MM.1S (cell line): ENCODE measurements at regions not wholly inside any gene's neighbourhood (a gene's known extent, or its start where the extent isn't known, plus 50 kb on each side); places are given as distances from the start of the nearest gene placed in this dataset.

ENCODE experiments used
- DNase-seq: peaks from one replicate; pipeline ENCODE4 v3.0.0-alpha.2; 2015
- H2AFZ ChIP-seq: fragments of 300-600 bp; sonication (generic); 2 replicates; pipeline ENCODE4 v1.6.0; 2016; ENCODE audit warnings: antibody characterized with exemption, low read length
- H3F3A ChIP-seq: fragments of 300-600 bp; sonication (generic); 2 replicates; pipeline ENCODE4 v1.6.1; 2016; ENCODE audit warnings: mild to moderate bottlenecking, antibody characterized with exemption, low read length, moderate library complexity, mixed read lengths; ENCODE audit not compliant: insufficient read depth
- H3K27ac ChIP-seq: fragments of 300-600 bp; sonication (generic); 2 replicates; pipeline ENCODE4 v1.5.1; 2016; ENCODE audit warnings: mild to moderate bottlenecking, low read length
- H3K27me3 ChIP-seq: fragments of 300-600 bp; sonication (generic); replicated peaks from 2 replicates; pipeline ENCODE4 v1.6.0; 2016; ENCODE audit warnings: low read length; ENCODE audit not compliant: insufficient read depth
- H3K36me3 ChIP-seq: fragments of 300-600 bp; sonication (generic); replicated peaks from 2 replicates; pipeline ENCODE4 v1.6.1; 2016; ENCODE audit warnings: mild to moderate bottlenecking, low read length, mixed read lengths; ENCODE audit not compliant: insufficient read depth
- H3K4me1 ChIP-seq: fragments of 300-600 bp; sonication (generic); 2 replicates; pipeline ENCODE4 v1.6.1; 2016; ENCODE audit warnings: low read length, mixed read lengths
- H3K4me2 ChIP-seq: fragments of 300-600 bp; sonication (generic); 2 replicates; pipeline ENCODE4 v1.6.0; 2016; ENCODE audit warnings: low read depth, low read length
- H3K4me3 ChIP-seq: fragments of 300-600 bp; sonication (generic); 2 replicates; pipeline ENCODE4 v1.5.1; 2016; ENCODE audit warnings: low read length, mixed read lengths
- H3K79me2 ChIP-seq: fragments of 300-600 bp; sonication (generic); 2 replicates; pipeline ENCODE4 v1.6.1; 2016; ENCODE audit warnings: mixed run types, low read length, mixed read lengths
- H3K9ac ChIP-seq: fragments of 300-600 bp; sonication (generic); 2 replicates; pipeline ENCODE4 v1.6.1; 2016; ENCODE audit warnings: low read length, mixed read lengths
- H3K9me2 ChIP-seq: fragments of 300-600 bp; sonication (generic); replicated peaks from 2 replicates; pipeline ENCODE4 v1.6.1; 2016; ENCODE audit warnings: mild to moderate bottlenecking, low read length, mixed read lengths; ENCODE audit not compliant: insufficient read depth
- H3K9me3 ChIP-seq: fragments of 300-600 bp; sonication (generic); replicated peaks from 2 replicates; pipeline ENCODE4 v1.6.1; 2016; ENCODE audit warnings: mild to moderate bottlenecking, low read length, mixed read lengths; ENCODE audit not compliant: insufficient read depth
- H4K20me1 ChIP-seq: fragments of 300-600 bp; sonication (generic); 2 replicates; pipeline ENCODE4 v1.6.1; 2016; ENCODE audit warnings: mild to moderate bottlenecking, low read length, moderate library complexity, mixed read lengths; ENCODE audit not compliant: insufficient read depth
- CTCF ChIP-seq: fragments of 300-600 bp; sonication (generic); IDR thresholded peaks from 2 replicates; pipeline ENCODE4 v1.5.1; 2016; ENCODE audit warnings: antibody characterized with exemption, low read length, mixed read lengths
- EZH2 ChIP-seq: fragments of 300-600 bp; sonication (generic); optimal IDR thresholded peaks from 2 replicates; pipeline ENCODE3; 2017; ENCODE audit warnings: low read depth, mild to moderate bottlenecking, antibody characterized with exemption, low read length, mixed read lengths
- EZH2phosphoT487 ChIP-seq: fragments of 300-600 bp; sonication (generic); IDR thresholded peaks from 2 replicates; pipeline ENCODE4 v1.6.1; 2018; ENCODE audit warnings: antibody characterized with exemption, low read length

DNA sequence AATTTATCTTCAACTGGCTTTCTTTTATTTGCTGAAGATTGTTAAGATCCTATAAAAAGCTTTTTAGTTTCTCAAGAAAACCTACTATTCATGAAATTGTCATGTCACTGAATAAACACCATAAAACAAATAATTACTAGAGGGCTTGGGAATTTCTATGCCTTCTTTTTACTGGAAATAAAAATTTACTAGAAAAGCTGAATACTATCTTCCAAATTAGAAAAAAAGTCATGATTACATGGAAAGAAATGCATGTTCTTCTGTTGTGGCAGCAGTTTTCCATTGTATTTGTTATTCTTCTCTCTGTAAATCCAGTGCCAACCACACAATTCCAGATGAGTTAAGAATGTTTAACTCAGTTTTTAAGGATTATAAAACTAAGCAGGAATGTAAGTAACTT lies 153.8 kb downstream of the RAP2B start:
- peaks cover 17% of the 10 kb centered on the region; the same call in 1 of the 2 replicates for H3F3A ChIP-seq

DNA sequence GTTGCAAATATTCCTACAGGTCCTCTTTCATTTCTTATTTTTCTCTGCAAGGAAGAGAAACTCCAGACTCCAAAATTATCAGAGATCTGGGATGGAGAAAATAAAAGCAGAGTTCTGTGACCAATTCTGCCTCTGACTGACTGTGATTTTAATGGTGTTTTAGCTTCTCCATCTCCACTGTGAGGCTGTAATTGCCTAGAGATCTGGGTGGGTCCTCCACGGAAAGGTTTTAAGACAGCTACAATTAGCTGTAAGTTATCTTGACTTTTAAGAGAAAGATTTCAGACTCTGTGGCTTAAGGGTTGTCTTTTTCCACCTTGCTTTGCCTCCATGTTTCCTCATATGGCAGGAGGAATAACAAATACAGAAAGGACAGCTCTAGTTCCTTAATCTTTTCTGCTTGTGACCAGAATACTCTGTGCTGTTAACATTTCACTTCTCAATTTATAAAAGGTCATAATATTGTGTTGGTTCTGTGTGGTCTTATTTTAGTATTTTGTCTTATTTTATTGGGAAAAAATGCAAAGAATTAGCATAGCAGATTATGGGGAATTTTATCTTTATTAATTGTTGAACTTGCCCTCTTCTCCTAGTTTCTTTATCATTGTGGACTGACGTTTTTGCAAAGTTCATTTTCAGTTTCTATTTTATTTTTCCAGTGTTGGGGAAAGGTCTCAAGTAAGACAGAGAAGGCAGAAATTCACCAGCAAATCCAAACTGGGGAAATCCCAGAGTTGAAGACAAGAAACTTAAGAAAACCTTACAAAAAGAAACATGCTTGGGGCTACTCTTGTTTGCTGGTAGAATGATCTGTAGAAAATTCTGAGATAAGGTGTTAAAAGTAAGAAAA lies 157.9 kb downstream of the RAP2B start:
- peak; percentile 35 for DNase-seq
- H3K36me3 ChIP-seq = no peaks in the 10 kb centered on the region
- H3K27ac ChIP-seq = peak overlapping the region; percentile 37; the same call in 1 of the 2 replicates
- no peaks in the 10 kb centered on the region for H3K9me2 ChIP-seq
- H3K79me2 ChIP-seq = no peaks in the 10 kb centered on the region
- no peaks in the 10 kb centered on the region for H4K20me1 ChIP-seq
- no peaks in the 10 kb centered on the region for H3K27me3 ChIP-seq
- H3K4me2 ChIP-seq = peak overlapping the region; percentile 87
- 0 out of 2 replicates have a peak, but pooled peaks cover 5% of the 10 kb centered on the region for H3F3A ChIP-seq
- peak overlapping the region; percentile 86 for H2AFZ ChIP-seq
- peak overlapping the region; percentile 35; the same call in 1 of the 2 replicates for H3K9ac ChIP-seq
- TF ChIP-seq EZH2phosphoT487 = no peak
- TF ChIP-seq CTCF = no peak
- no peak for TF ChIP-seq EZH2
- no peaks in the 10 kb centered on the region for H3K9me3 ChIP-seq
- H3K4me1 ChIP-seq = 0 out of 2 replicates have a peak, but pooled peaks cover 6% of the 10 kb centered on the region
- peak overlapping the region; percentile 38 for H3K4me3 ChIP-seq

More for the DNA sequence above, 153.8 kb downstream of the RAP2B start:
- H3K4me2 ChIP-seq = no peak overlapping the region
- H2AFZ ChIP-seq = no peak overlapping the region
- no peak overlapping the region for H3K4me3 ChIP-seq
- H3K9me3 ChIP-seq = no peaks in the 10 kb centered on the region
- TF ChIP-seq CTCF = no peak
- TF ChIP-seq EZH2 = no peak
- TF ChIP-seq EZH2phosphoT487 = no peak
- DNase-seq = no peak
- no peaks in the 10 kb centered on the region for H3K9me2 ChIP-seq
- no peak overlapping the region for H3K27ac ChIP-seq
- no peaks in the 10 kb centered on the region for H4K20me1 ChIP-seq
- peaks cover 23% of the 10 kb centered on the region for H3K4me1 ChIP-seq
- no peaks in the 10 kb centered on the region for H3K27me3 ChIP-seq
- H3K36me3 ChIP-seq = no peaks in the 10 kb centered on the region
- H3K79me2 ChIP-seq = no peaks in the 10 kb centered on the region
- no peak overlapping the region for H3K9ac ChIP-seq

DNA sequence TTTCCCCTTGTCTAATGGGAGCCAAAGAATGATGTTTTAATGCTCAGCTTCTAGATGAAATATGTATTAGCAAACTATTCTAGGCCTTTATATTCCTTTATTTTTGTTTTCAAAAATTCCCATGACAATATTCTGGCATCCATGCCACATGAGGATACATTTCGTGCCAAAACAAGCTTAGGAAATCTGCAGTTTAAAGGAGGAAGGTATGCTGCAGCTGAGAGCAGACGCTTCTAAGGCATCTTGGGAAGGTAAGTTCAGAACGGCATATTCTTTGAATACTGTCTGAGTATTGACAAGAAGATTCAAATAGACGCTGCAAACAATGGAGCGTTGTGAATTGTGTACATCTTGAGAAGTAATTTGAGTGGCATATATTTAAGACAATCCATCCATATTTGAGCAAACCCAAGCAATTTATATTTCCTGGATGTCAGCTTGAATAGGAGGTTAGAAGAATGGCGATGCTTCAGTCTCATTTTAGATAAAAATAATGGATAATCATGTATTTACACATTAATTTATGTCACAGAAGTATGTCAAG lies 158.6 kb downstream of the RAP2B start:
- Histone ChIP-seq H3K4me3 (peak overlapping the region; percentile 38; the same call in 1 of the 2 replicates), H3K27ac (peak overlapping the region; percentile 37; the same call in 1 of the 2 replicates), H3K79me2 (no peaks in the 10 kb centered on the region), H2AFZ (peak overlapping the region; percentile 86), H3K9ac (peak overlapping the region; percentile 35; the same call in 1 of the 2 replicates), H3K9me3 (no peaks in the 10 kb centered on the region), H3K36me3 (no peaks in the 10 kb centered on the region), H3K4me2 (peak overlapping the region; percentile 87), H3K27me3 (no peaks in the 10 kb centered on the region), H4K20me1 (no peaks in the 10 kb centered on the region), H3K4me1 (0 out of 2 replicates have a peak, but pooled peaks cover 6% of the 10 kb centered on the region), H3K9me2 (no peaks in the 10 kb centered on the region), H3F3A (0 out of 2 replicates have a peak, but pooled peaks cover 5% of the 10 kb centered on the region)
- no peak for DNase-seq
- TF ChIP-seq EZH2 = no peak
- no peak for TF ChIP-seq EZH2phosphoT487
- no peak for TF ChIP-seq CTCF
